Fibroblast of the conjunctiva (primary cell): ENCODE measurements at regions not wholly inside any gene's neighbourhood (a gene's known extent, or its start where the extent isn't known, plus 50 kb on each side); places are given as distances from the start of the nearest gene placed in this dataset.
"Not testable (repeated sequence)": the region's sequence is repeated elsewhere in the genome, so short reads cannot be mapped to it uniquely, and the experiment has no call there.

Source experiments
- DNase-seq: peaks from one replicate; pipeline ENCODE4 v3.0.0-alpha.2; 2010; ENCODE audit warnings: low read depth

DNA sequence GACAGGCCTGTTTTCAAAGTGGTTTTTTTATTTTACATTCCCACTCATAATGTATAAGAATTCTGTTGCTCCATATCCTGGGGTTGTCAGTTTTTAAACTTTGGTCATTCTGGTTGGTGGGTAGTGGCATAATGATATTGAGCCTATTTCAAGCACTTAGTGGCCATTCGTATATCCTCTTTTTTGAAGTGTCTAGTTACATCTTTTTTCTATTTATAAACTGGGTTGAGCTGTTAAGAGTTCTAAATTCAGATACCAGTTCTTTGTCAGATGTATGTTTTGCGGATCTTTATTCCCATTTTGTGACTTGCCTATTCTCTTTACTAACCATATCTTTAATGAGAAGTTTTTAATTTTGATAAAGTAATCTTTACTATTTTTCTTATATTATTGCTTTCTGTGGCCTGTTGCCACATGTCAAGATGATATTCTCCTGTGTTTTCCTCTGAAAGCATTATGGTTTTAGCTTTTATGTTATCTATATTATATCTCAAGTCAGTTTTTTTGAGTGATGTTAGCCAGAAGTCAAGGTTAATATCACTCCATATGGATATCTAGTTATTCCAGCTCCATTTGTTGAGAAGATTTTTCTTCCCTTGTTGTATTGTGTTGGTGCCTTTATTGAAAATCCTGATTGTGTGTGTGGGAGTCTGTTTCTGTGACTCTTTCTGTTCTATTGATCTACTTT is 110.9 kb downstream of the FHIP1A start:
- no peak for DNase-seq

DNA sequence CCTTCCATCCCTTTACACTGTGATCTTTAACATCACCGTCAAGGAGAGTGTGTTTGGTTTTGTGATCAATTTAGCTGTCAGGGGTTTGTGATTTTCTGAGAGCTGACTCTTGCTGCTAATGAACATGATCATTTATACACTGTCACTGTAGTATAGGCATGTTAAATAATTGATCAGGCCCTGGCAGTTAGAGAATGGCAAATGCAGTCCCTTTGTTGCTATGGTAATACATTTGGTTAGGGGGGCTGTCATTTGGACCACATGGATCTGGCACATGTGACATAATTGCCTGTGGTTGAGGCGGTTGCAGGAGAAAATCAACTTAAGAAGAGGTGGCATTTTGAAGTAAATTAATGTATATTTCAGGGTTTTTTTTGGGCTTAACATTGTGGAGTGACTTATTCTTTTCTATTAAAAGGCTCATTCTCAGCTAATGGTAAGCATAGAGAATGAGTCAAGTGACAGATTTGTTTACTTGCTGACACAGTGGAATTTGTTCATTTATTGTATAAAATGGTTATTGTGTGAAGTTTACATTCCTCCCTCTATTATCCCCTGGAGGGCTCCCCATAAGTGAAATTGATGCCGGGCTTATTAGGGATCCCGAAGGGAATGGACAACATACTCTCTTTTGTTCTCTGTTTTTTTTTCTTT is 114.0 kb downstream of the FHIP1A start:
- DNase-seq, result no peak

DNA sequence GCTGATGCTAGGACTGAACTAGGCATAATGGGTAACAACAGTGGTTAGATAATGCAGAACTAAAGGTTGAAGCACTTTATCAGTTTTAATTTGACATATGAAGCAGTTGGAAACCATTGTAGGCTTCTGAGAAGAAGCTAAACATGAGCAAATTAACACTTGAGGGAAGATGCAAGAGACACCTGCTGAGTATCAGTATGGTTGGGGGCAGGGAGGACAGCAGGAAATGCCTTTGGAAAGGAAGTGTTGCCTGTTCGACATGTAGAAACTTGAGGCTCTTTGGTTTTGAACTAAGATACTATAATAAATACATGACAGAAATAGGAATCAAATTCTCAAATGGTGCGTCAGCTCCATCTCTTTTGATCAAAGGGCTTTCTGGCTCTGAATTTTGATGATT is 115.6 kb downstream of the FHIP1A start:
- no peak for DNase-seq

DNA sequence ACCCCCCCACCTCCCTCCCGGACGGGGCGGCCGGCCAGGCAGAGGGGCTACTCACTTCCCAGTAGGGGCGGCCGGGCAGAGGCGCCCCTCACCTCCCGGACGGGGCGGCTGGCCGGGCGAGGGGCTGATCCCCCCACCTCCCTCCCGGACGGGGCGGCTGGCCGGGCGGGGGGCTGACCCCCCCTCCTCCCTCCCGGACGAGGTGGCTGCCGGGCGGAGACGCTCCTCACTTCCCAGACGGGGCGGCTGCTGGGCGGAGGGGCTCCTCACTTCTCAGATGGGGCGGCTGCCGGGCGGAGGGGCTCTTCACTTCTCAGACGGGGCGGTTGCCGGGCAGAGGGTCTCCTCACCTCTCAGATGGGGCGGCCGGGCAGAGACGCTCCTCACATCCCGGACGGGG is 117.5 kb downstream of the FHIP1A start:
- DNase-seq, result not testable (repeated sequence)

DNA sequence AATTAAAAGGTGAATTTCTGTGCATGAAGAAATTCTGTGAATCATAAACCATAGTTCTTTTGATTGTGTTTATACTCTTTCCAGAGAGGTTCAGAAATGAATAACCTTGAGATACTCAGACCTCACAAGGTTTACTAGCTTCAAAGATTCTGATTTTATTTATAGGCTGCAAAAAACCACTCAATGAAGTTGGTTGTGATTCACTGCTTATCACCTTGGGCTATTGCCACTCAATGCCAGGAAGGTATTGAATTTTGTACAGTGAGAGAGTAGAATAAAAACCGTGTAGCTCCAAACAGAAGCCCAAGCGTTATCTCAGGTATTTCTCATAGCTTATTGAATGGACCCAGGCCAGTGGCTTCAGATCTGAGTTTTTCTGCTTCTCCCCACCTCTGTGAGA is 118.7 kb downstream of the FHIP1A start:
- no peak for DNase-seq

DNA sequence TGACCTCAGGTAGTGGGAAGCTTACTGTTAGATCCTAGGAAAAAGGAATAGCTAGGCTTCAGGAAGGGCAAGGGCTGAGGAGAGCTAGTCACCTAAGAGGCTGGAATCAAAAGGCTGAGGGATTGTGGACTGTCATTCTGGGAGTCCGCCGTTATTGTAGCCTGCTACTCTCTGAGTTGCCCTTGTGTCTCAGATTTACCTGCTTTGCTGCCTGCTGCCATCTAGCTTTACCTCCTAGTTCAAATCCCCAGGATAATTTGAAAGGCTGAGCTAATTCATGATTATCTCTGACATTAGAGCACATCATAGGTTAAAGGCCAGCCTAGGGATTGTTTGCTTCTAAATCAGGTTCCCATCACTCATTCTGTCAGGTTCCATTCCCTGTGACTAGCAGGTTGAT is 120.2 kb downstream of the FHIP1A start:
- no peak for DNase-seq

DNA sequence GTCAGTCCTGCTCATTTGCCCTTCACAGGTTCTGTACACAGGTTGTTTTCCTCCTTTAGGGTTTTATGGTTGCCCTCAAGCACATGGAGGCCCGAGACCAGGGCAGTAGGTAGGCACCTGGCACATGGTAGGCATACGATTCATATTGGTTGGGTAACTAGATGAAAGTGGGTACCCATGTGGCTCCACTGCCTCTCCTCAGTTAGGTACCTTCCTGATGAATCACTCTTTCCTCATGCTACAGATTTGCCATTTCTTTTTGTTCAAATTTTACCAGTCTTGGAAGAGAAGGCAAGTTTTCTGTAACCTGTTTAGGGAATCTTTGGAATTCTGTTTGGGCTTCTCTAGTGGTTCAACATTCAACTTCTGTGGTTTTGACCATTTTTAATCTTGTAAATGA is 121.3 kb downstream of the FHIP1A start:
- DNase-seq, result no peak

DNA sequence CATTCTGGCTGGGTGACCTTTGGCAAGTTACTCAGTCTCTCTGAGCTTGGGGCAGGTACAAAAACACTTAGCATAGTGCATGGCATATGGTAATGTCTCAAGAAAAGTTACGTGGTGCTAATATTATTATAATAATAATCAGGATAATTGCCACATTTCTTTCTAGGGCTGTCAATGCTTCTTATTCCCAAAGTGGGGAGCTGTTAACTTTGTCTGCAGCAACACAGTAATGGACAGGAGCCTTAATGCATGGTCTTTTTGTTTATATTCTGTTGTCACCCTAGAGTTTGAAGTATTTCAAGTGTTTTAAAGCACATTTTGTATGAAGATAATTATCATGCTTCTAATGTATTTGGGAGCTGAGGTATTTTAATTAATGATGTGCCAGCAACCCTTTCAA is 121.8 kb downstream of the FHIP1A start:
- no peak for DNase-seq

DNA sequence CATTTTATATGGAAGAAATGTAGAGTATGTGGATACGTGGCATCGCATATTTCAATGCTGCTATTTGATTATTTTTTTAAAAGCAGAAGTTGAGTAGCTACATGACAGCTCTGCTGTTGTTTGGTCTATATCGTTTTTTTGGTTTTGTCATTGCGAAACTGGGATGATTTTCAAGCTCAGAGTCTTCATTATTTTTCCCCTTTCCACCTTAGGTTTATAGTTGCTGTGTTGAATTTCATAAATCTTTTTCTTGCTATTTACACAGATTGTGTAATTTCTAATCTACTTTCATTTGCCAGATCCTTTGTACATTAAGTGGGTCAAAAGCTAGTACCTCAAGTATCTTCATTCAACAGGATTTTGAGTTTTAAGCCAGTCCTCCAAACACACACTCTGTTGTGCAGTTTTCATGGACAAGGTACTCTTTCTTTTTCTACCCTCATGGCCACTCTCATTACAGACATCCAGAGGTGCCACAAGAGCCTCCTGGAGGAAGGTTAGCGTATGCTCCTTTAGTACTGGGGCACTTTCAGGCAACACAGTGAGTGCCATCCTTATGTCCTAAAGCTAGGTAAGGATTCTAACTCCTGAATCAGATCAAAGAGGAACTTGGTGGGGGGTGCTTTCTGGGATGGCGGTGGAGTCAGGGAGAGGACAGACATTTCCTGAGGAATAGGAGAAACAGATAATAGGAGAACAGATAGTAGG is 123.2 kb downstream of the FHIP1A start:
- no peak for DNase-seq

DNA sequence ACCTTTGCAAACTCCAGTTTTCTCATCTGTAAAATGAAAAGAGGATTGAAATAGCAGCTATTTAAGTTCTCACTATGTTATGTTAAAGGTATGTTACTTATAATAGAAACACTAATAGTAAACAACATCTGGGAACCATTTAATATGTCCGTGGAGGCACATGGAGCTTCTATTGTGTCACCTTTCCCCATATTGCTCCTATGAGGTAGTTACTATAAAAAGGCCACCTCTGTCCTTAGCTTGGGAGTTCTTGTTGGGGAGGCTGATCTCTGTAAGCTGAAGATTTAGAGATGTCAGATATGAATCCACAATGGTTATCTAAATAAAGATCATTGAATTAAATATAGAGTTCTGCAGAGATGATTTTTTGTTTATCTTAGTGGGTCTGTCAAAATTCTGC is 125.2 kb downstream of the FHIP1A start:
- DNase-seq, result no peak

DNA sequence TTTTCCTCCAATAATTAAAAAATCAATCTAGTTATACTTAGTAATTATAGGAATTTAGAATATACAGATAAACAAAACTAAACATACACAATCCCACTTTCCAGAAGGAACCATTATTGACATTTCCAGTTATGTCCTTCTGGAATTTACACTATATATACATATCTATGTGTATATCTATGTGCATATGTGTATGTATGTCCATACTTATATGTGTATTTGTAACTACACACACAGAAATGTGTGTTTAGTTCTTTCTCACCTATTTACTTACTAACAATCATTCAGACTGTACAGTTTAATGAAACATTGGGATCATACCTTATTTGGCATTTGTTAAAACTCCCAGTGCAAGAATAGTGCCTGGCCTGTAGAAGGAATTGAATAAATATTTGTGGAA is 126.4 kb downstream of the FHIP1A start:
- DNase-seq, result no peak

DNA sequence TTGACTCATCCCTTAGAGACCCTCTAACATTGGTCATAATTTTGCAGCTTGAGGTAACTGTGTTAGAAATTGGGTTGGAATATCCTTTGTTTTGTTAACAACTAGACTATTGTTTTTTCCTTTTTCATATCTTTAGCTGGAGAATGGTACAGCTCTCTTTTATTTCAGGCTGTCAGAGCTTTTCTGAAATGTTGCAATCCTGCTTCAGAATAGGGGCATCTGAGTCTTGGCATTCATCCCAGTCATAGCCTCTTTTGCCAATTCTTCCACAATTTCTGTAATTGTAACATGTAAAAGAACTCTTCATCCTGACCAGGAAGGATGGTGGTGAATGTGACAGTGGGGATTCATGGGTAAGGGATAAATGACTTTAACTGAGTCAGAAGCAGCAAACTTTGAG is 128.7 kb downstream of the FHIP1A start:
- peak; percentile 28 for DNase-seq

DNA sequence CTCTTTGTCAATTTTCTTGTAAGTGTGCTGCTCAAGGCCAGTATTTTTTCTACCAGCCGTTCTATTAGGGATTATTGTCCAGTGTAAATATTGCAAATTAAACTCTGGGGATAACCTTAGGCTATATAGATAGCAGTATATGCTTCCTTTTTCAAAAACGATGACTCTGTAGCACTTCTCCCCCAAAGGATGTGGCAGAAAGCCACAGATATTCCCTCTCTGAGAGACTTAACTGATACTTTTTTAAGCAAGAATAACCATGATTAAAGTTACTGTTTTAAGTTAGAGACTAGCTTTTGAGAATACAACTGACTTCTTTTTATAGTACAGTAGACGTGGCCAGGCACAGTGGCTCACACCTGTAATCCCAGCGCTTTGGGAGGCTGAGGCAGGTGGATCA is 130.0 kb downstream of the FHIP1A start:
- no peak for DNase-seq

DNA sequence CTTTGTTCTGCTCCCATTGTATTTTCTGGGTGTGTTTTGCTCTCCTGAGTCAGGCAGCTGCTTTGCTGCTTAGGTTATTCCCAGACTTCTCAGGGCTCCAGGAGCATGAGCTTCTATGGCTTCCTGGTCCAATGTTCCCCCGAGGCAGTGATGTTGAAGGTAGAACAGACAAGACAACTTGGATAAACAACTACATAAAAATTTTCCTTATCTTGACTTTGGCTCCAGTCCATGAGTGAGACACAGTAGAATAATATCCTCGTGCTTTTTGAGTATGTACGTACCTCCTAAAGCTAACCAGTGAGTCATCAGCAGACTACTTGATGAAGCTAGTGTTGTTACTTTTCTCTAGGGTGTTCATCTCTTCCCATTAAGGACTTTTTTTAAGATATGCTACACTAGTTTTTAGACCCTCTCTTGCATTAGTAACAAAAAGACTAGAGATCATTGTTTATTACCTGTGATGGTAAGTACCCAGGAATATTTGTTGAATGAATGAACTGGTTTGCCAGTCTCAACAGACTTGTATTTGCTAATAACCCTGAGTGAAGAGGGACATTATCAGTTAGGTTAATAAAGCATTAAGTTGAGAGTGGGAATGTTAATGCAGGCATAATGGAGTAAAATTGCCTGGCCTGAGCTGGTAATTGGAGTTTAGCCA is 131.9 kb downstream of the FHIP1A start:
- peak; percentile 51 for DNase-seq

DNA sequence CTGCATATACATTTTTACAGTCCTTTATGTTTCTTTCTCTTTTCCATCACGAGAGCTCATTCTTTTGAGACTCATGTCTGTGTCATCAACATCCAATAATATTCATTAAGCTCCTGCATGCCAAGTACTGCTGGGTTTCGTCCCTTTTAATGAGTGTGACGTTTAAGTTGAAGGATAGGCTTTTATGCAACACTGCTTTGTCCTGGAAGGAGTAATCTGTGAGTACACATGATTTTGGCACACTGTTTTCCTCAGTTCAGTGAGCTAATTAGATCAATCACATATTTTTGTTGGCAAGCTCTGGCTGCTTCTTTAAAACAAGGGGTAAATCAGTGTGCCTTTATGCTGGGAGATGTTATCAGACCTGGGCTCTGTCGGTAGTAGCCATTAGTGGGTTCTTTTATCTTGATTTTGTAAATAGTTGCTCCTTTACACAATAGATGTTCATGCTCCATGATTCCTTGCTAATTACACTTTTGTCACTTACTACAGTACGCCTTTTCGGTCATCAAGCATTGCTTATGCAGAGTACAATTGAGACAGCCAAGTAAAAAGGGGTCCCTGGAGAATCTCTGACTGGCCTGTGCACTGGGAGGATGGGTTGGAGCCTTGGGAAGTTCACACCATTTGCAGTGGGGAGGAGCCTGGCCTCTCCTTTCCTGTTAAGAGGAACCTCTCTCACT is 132.6 kb downstream of the FHIP1A start:
- peak; percentile 14 for DNase-seq

DNA sequence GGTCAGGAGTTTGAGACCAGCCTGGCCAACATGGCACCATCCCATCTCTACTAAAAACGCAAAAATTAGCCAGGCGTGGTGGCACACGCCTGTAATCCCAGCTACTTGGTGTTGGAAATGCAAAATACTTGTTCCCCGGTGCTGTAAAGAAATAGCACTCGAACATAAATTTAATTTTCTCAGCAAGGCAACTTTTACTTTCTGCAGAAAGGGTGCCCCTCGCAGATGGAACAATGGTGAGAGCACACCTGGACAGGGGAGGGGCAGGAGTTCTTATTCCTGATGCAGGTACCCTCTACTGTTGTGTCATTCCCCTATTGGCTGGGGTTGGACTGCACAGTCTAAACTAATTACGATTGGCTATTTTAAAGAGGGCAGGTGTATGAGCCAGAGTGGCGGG is 139.7 kb downstream of the FHIP1A start:
- DNase-seq, result no peak

DNA sequence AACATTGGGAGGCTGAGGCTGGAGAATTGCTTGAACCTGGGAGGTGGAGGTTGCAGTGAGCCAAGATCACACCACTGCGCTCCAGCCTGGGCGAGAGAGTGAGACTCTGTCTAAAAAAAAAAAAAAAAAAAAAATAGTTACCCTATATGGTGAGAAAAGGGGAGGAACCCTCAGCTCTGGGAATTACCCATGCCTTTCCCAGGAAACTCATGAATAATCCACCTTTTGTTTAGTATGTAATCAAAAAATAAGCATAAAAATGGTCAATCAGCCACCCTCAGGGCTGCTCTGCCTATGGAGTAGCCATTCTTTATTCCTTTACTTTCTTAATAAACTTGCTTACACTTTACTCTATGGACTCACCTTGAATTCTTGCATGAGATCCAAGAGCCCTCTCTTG is 140.4 kb downstream of the FHIP1A start:
- not testable (repeated sequence) for DNase-seq

DNA sequence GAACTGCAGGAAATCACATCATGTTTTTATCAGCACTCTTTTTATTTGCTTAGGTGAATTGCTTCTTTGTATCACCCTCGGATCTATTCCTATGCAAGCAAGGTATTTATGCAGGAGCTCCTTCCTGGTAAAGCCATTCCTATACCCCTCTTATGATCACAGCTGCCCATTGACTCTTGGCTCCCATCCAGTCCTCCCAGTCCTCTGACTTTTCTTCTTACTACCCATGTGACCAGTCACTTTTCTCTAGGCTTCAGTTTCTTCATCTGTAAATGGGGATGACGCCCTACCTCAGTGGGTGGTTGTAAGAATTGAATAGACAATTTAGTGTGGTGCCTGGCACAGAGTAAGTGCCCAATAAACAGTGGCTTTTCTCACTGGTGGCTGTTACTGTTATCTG is 144.9 kb downstream of the FHIP1A start:
- DNase-seq, result no peak

DNA sequence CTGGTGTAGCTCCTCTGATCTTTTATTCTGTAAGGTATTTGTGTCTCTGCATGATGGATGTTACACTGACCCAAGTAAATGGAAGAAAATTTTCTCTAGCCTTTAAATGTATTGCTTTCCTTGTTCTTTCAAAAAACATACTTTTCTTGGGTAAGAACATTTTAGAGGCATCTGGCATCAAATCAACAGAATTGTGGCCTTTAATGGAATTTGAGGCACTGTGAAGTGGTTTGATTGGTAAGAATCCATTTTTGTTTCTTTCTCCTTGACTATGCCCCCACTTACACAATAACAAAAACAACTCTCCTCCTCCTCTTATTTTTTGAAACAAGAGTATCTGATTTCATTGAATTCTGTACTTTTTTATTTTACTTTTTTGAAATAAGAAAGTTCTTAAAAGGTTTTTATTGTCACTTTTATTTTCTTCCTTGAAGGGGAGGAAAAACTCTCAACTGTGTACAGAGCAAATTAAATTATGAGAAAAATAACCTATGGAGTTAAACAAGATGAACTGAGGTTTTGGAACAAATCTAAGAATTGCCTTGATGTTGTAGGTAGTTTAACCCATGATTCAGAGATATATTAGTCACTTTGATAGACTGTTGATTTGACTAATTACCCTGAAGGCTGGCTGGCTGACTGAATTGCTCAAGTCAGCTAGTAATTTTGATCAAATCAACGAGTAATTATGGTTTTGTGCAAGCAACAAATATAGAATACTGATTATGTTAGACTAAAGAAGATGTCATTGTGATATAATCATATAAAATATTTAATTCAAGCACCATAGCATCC is 146.4 kb downstream of the FHIP1A start:
- DNase-seq, result no peak

DNA sequence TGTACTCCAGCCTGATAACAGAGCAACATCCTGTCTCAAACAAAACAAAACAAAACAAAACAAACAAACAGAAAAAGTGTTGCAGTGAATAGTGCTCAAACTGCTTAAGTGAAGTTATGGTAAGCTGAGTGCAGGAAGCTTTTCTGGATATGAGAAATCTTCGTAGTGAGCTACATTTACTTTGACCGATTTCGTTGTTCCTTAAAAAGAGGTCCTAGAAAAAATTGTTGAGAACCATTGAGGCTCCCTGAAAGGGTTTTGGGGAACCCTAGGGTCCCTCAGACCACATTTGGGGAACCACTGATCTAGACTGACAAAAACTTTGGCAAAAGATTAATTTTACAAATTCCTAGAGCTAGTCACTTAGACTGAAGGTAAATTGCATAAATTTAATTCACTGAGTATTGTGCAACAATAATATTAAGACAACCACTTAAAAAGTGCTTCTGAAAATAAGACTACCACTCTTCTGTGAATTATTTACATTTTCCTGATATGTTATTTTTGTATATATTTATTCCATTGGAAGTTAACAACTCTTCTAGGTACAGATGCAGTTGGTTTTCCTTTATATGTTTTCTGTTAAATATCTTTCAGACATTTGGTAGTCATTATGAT is 149.6 kb downstream of the FHIP1A start:
- no peak for DNase-seq

DNA sequence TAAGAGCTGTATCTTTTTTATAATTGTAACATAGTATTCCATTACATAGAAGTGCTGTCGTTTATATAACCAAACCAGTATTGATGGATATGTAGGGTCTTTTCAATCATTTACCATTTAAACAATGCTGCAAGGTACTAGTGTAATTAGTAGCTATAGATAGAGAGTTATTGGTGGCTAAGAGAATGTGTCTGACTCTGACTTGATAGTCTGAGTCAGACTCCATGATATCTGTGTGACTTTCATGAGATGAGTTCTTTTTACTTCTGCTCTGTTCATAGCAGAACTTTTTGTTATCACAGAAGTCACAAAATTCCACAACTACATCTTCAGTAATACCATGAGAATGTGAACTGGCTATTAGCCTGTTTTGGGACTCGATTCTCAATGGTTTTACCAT is 150.6 kb downstream of the FHIP1A start:
- DNase-seq, result no peak
